ENCODE measurements at regions not wholly inside any gene's neighbourhood (a gene's known extent, or its start where the extent isn't known, plus 50 kb on each side); places are given as distances from the start of the nearest gene placed in this dataset.

DNA sequence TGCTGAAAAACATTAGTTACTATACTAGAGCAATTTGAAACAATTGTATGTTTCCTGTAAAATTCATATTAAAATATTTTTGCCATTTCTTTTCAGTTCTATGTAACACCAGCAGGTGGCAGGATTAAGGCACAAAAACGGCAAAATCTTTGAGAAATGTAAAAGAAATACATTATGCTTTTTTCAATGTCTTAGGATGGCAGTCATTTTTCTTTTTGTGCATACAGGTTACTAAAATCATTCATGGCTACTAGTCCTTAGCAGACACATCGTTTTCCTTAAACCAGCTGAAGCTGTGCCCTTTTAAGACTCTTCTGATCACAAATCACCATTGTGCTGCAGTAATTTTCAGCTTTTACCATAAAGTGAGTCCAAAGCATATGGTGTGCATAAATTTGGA, 800.7 kb upstream of the SLITRK5 start:
- no TSS peak for BruUV-seq (replicated peaks)
- dilution Hi-C loops (cut with MboI; ENCODE audit: extremely low pct_ligation_motif_present, low sequenced_read_pairs) (no loop called here), intact Hi-C loops (cut with micrococcal nuclease) (no loop called here)
- no peak overlapping the region for H3K4me3 ChIP-seq (replicated peaks in 1 of 3; ENCODE audit: insufficient read depth in 1 of 3, low read depth in 1 of 3, low read length in 3 of 3)
- no peak overlapping the region for H3K4me2 ChIP-seq (ENCODE audit: insufficient read depth, low read length)
- H3K79me2 ChIP-seq (ENCODE audit: control insufficient read depth, insufficient read depth, low read length): no peaks in the 10 kb centered on the region
- no peak overlapping the region for H3K9ac ChIP-seq (replicated peaks; ENCODE audit: extremely low read depth, insufficient read depth, low read length)
- POLR2A ChIA-PET: no interaction called here
- H2AFZ ChIP-seq (ENCODE audit: low read depth, low read length): no peak overlapping the region
- H3K9me3 ChIP-seq (replicated peaks; ENCODE audit: control insufficient read depth, insufficient read depth, low read length): no peaks in the 10 kb centered on the region
- TF ChIP-seq POLR2AphosphoS5 (IDR thresholded peaks at IDR 0.05; ENCODE audit: insufficient read depth, low read depth, low read length) (no peak), JUN (IDR thresholded peaks at IDR 0.05; ENCODE audit: borderline replicate concordance, insufficient read depth, insufficient read length, low read depth) (no peak), FOS (IDR thresholded peaks at IDR 0.05; ENCODE audit: borderline replicate concordance, insufficient read depth, low read length) (no peak)
- TF ChIP-seq, protein P1, sequence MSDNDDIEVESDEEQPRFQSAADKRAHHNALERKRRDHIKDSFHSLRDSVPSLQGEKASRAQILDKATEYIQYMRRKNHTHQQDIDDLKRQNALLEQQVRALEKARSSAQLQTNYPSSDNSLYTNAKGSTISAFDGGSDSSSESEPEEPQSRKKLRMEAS (IDR thresholded peaks at IDR 0.05; ENCODE audit: insufficient read depth, insufficient read length): no peak
- TF ChIP-seq, protein P2, sequence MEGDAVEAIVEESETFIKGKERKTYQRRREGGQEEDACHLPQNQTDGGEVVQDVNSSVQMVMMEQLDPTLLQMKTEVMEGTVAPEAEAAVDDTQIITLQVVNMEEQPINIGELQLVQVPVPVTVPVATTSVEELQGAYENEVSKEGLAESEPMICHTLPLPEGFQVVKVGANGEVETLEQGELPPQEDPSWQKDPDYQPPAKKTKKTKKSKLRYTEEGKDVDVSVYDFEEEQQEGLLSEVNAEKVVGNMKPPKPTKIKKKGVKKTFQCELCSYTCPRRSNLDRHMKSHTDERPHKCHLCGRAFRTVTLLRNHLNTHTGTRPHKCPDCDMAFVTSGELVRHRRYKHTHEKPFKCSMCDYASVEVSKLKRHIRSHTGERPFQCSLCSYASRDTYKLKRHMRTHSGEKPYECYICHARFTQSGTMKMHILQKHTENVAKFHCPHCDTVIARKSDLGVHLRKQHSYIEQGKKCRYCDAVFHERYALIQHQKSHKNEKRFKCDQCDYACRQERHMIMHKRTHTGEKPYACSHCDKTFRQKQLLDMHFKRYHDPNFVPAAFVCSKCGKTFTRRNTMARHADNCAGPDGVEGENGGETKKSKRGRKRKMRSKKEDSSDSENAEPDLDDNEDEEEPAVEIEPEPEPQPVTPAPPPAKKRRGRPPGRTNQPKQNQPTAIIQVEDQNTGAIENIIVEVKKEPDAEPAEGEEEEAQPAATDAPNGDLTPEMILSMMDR (IDR thresholded peaks at IDR 0.05; ENCODE audit: extremely low read depth in 1 of 2, insufficient read depth in 1 of 2, low read depth in 1 of 2, low read length in 2 of 2): peak in 1 of 2 donors; percentile 13
- no peaks in the 10 kb centered on the region for H3K4me1 ChIP-seq (ENCODE audit: control insufficient read depth, extremely low read depth, insufficient read depth, low read length)
- no peaks in the 10 kb centered on the region for H3K27me3 ChIP-seq (ENCODE audit: control insufficient read depth in 2 of 2, insufficient read depth in 2 of 2, low read length in 2 of 2)
- CTCF ChIA-PET: interaction anchor here (0.6 to 1.4 kb wide), 2 partner anchors 10 to 404 kb away, joined by 4 read pairs; no protein-coding TSS in a partner anchor
- FAIRE-seq (peak; percentile 67), DNase-seq (ENCODE audit: low read depth, low spot score) (peak; percentile 4)
- H3K27ac ChIP-seq (ENCODE audit: insufficient read depth, low read depth, low read length): no peak overlapping the region
- no peaks in the 10 kb centered on the region for H3K36me3 ChIP-seq (ENCODE audit: control insufficient read depth in 2 of 2, extremely low read depth in 1 of 2, insufficient read depth in 2 of 2, low read length in 2 of 2)
- H4K20me1 ChIP-seq (replicated peaks; ENCODE audit: control insufficient read depth, extremely low read depth, insufficient read depth, low read length): no peaks in the 10 kb centered on the region
- H3K9me1 ChIP-seq (replicated peaks; ENCODE audit: control insufficient read depth, extremely low read depth, insufficient read depth, low read length): no peaks in the 10 kb centered on the region

DNA sequence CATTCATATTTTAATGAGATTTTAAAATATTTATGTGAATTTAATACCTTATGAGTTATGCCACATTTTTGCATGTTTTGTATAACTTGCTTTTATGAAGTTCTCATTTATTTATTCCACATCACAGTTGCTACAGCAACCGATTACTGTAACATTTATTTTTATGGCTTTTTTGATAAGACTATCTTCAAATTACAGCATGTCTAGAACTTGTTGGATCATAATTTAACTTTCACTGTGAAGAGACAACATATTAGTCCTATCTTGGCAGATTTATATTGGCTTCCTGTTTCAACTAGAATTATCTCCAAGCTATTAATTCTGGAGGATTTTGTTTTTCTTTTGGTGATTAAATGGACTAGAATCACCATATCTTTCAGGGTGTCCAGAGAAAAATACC, 793.7 kb upstream of the SLITRK5 start:
- dilution Hi-C loops (cut with MboI; ENCODE audit: extremely low pct_ligation_motif_present, low sequenced_read_pairs): no loop called here
- Histone ChIP-seq H3K4me1 (ENCODE audit: control insufficient read depth, extremely low read depth, insufficient read depth, low read length) (no peaks in the 10 kb centered on the region), H3K9me3 (replicated peaks; ENCODE audit: control insufficient read depth, insufficient read depth, low read length) (peaks cover 3% of the 10 kb centered on the region), H3K36me3 (ENCODE audit: control insufficient read depth in 2 of 2, extremely low read depth in 1 of 2, insufficient read depth in 2 of 2, low read length in 2 of 2) (no peaks in the 10 kb centered on the region), H3K9me1 (replicated peaks; ENCODE audit: control insufficient read depth, extremely low read depth, insufficient read depth, low read length) (no peaks in the 10 kb centered on the region), H3K4me3 (replicated peaks in 1 of 3; ENCODE audit: insufficient read depth in 1 of 3, low read depth in 1 of 3, low read length in 3 of 3) (no peak overlapping the region), H2AFZ (ENCODE audit: low read depth, low read length) (no peak overlapping the region), H4K20me1 (replicated peaks; ENCODE audit: control insufficient read depth, extremely low read depth, insufficient read depth, low read length) (no peaks in the 10 kb centered on the region), H3K27me3 (ENCODE audit: control insufficient read depth in 2 of 2, insufficient read depth in 2 of 2, low read length in 2 of 2) (no peaks in the 10 kb centered on the region), H3K9ac (replicated peaks; ENCODE audit: extremely low read depth, insufficient read depth, low read length) (no peak overlapping the region), H3K4me2 (ENCODE audit: insufficient read depth, low read length) (no peak overlapping the region), H3K27ac (ENCODE audit: insufficient read depth, low read depth, low read length) (no peak overlapping the region), H3K79me2 (ENCODE audit: control insufficient read depth, insufficient read depth, low read length) (no peaks in the 10 kb centered on the region)
- no peak for TF ChIP-seq MYC (IDR thresholded peaks at IDR 0.05; ENCODE audit: low read depth, low read length)
- TF ChIP-seq, protein P1 (IDR thresholded peaks at IDR 0.05; ENCODE audit: insufficient read depth, insufficient read length): no peak
- TF ChIP-seq, protein P2 (IDR thresholded peaks at IDR 0.05; ENCODE audit: extremely low read depth in 1 of 2, insufficient read depth in 1 of 2, low read depth in 1 of 2, low read length in 2 of 2): no peak
- no peak for TF ChIP-seq EZH2 (IDR thresholded peaks at IDR 0.05; ENCODE audit: borderline replicate concordance, low read depth, low read length, severe bottlenecking)
- TF ChIP-seq JUN (IDR thresholded peaks at IDR 0.05; ENCODE audit: borderline replicate concordance, insufficient read depth, insufficient read length, low read depth): no peak
- no peak for TF ChIP-seq POLR2AphosphoS5 (IDR thresholded peaks at IDR 0.05; ENCODE audit: insufficient read depth, low read depth, low read length)
- FAIRE-seq: no peak
- intact Hi-C loops (cut with micrococcal nuclease): no loop called here
- no TSS peak for BruUV-seq (replicated peaks)
- ChIA-PET POLR2A (no interaction called here), CTCF (no interaction called here)
- DNase-seq (ENCODE audit: low read depth, low spot score): no peak
